C1 segment of cervical spinal cord (tissue), 14 donors: ENCODE measurements at regions not wholly inside any gene's neighbourhood (a gene's known extent, or its start where the extent isn't known, plus 50 kb on each side); places are given as distances from the start of the nearest gene placed in this dataset.
A peak's percentile ranks its signal among the peaks of the same experiment; 100 is the strongest.

Source experiments
- DNase-seq, 14 donors: peaks; one replicate each; lab custom pipeline; 2025; lab: John Stamatoyannopoulos, UW

DNA sequence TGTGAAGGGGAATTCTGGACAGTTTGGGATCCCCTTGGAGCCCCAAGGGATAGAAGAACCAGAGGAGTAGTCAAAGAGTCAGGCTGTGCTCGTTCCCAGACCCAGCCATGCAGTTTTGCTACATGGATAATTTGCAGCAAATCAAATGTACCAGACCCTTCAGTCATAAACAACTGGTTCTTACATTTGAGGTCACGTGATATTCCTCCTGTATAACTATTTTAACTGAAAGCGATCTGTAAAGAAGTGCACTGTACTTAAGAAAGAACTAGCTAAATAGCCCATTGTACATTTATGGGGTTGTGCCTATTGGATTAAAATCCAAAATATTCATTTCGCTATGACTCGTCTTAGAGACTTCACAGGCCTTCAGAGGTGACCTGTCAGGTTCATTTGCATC, 550.2 kb upstream of the TENM3 start:
- DNase-seq = no peak

DNA sequence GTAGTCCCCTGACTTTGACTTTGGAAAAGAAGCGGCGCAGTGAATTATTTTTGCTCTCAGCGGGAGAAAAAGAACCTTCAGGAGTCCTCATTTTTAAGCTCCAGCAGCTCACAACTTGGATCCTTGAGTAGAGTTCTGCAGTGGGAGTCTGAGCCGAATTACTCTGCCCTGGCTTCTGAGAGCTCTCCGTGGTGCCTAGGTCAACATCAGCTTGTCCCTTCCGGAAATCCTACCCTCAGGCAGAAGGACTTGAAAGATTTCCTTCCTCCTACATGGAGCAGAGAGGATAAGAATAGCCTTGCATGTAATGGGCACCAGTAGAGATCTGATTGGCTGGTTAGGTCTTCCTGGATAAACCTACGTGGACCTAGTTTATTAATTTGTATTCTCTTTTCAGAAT, 549.7 kb upstream of the TENM3 start:
- DNase-seq = no peak

DNA sequence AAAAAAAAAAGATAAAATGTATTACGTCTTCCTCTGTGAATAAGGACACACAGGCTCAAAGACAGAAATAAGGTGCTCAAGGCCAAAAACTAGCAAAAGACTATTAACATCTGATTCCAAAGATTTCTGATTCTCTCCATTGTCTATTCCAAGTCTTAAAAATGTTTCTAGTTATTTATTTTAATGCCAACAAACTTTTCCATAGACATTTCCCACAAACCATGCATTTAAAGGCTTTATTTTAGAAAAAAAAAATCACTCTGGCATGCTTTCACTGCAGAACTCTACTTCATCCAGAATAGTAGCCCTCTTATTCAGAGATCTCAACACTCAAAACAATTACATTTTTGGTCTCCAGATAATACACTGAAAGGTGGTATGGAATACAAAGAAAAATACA, 545.0 kb upstream of the TENM3 start:
- no peak for DNase-seq

DNA sequence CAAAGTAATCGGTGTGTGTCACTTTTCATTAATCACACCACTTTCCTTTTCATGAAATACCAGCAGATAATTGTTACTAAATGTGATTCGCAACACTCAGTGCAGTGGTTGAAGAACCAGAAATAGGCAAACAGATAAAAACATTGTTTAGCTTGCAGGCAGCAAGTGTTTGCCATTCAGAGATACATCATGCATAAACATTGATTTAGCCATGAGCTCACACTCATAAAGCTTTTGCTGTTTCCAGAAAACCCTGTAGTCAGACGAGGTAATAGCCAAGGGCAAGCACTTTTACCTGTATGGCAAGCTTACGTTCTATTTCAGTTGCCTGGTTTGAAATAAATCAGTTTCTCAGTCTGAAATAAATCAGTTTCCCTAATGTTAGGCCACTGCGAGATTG, 542.0 kb upstream of the TENM3 start:
- DNase-seq = no peak

DNA sequence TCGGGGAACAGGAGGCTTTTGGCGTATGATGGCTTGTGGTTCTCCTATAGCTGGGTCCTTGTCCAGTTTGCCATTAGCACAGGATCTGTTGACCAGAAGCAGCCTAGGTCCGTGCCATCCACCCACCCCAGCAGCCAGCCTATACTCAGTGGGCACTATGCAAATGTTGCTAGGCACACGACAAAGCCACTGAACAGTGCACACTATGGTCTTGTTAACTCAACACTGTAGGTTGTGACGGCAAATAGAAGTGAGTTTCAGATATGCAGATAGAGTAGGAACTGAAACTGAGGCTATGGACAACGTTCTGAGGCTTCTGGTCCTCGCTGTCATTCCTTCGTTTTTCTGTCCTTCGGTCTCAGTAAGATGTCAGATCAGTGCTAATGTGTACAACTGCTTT, 541.3 kb upstream of the TENM3 start:
- no peak for DNase-seq

DNA sequence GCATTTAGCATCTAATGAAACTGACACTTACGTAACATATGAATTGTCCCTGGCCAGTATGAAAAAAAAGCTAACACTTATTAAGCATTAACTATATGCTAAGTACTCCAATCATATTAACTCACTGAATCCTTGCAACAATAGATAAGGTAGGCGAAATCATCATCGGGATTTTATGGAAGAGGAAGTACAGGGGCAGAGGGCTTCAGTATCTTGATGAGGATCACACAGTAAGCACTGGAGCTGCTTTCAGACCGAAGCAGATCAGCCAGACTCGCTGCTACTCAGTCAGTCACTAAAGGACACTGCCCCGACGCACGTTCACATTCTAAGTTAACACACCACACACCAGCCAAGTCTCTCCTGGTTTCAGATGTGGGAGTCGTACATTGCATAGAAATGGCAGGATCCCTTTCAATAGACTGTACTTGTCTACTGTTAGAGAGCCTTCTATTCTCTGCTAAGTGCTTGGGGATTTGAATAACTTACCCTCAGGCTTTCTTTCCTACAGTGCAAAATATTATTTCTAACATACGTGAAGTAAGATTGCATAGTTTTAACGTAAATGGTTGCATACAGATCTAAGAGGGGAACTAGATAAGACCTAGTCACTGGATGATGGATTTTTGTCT, 540.2 kb upstream of the TENM3 start:
- no peak for DNase-seq

DNA sequence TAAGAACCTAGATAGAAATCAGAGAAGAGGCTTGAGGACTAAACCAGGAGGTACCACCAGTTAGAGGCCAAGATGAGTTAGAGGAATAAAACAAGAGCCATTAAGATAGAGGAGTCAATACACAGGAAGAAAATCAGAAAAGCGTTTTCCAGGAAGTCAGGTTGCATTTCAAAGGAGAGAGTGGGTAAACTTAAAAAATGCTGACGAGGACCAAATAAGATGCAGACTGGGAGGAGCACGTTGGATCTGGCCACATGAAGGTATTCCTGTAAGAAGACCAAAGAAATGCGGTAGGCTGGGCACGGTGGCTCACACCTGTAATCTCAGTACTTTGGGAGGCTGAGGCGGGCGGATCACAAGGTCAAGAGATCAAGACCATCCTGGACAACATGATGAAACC, 533.1 kb upstream of the TENM3 start:
- no peak for DNase-seq

DNA sequence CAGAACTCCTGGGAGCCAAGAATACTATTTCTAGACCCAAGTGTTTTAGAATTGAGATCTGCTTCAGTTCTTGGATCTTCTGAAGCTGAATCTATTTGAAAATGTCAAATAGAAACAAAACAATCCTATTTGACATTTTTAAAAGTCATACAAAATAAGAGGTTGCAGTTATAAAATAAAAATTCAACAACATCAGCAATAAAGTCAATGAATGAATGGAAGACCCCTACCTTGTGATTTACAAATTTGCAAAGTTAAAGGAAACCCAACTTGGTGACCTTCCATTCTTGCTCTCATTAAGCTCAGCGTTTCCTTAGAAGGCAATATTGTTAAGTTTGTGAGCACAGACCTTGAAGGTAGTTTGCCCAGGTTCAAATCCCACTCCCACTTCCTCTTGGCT, 531.8 kb upstream of the TENM3 start:
- no peak for DNase-seq

DNA sequence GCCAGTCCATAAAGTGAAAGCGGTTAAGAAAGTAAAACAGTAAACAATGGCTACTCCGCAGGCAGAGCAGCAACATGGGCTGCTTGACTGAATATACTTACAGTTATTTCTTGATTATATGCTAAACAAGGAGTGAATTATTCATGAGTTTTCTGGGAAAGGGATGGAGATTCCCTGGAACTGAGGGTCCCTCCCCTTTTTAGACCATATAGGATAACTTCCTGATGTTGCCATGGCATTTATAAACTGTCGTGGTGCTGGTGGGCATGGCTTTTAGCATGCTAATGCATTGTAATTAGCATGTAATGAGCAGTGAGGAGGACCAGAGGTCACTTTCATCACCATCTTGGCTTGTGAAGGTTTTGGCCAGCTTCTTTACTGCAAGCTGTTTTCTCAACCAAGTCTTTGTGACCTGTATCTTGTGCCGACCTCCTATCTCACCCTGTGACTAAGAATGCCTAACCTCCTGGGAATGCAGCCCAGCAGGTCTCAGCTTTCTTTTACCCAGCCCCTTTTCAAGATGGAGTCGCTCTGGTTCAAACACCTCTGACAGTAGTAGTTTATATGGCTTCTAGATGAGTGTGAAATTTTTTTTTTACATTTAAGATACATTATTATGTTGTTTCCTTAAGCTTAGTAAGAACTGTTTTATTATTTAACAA, 514.8 kb upstream of the TENM3 start:
- DNase-seq = no peak

DNA sequence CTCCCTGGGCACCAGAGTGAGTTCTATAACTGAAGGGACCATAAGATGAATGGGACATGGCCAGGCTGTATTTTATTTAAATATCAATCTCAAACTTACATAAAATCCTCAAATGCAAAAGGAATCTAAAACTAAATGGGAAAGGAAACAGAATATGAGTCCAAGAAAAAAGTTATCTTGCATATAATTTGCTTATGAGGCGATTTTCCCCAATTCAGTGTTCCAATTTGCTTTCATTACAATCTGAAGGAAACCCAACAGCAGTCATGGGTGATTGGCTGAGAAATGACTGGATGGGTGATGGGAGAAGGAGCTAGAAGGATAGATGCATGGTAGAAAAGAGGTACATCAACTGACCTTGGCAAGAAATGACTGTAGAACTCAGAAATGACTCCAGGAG, 511.3 kb upstream of the TENM3 start:
- no peak for DNase-seq

DNA sequence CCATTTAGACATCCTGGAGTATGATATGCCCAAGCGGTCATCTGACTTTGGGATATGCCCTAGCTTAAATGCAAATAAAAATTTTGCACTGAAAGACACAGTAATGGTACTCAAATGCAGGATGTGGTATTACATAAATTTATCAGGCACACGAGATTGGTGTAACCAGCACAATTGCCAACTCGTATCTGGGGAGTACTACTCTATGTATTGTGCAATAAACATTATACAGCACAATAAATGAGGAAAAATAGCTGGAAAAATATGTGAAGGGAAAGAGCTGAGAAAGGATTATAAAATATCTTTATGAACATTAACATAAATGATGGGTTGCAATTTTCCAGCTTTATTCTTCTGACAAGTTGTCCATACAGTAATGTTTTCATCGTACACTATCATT, 505.5 kb upstream of the TENM3 start:
- DNase-seq = no peak

DNA sequence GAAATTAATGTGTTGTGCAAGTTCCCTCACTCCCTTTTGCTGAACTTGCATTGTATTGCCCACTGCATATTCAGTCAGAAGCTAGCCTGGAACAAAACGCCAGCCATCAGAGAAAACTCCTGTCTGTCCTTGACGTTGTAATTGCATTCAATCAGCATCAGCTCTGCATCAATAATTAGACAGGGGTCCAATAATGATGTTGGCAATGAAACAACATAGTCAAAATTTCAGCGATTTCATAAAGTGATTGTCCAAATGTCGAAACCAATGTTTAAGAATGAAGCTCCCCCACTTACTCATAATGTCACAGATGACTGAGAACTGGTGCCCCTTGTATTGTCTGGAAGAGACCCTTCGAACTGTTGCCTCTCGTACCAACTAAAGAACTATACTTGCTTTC, 504.2 kb upstream of the TENM3 start:
- DNase-seq = no peak

DNA sequence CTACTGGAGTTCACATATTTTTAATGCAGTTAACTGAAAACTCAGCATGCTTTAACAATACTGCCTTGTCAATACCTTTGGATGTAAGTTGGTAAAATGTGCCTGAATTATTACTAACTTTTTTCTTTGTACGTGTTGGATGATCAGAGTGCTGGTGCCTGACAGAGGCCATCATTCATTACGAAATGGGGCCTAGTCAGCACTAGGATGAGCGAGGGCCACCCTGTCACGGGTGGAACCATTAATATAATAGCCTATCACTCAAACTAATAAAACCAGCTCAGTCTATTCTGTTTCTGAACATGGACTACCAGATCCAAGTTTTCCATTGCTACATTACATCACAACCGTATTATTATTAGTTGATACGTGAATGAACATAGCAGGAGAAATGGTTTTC, 501.7 kb upstream of the TENM3 start:
- DNase-seq = no peak

DNA sequence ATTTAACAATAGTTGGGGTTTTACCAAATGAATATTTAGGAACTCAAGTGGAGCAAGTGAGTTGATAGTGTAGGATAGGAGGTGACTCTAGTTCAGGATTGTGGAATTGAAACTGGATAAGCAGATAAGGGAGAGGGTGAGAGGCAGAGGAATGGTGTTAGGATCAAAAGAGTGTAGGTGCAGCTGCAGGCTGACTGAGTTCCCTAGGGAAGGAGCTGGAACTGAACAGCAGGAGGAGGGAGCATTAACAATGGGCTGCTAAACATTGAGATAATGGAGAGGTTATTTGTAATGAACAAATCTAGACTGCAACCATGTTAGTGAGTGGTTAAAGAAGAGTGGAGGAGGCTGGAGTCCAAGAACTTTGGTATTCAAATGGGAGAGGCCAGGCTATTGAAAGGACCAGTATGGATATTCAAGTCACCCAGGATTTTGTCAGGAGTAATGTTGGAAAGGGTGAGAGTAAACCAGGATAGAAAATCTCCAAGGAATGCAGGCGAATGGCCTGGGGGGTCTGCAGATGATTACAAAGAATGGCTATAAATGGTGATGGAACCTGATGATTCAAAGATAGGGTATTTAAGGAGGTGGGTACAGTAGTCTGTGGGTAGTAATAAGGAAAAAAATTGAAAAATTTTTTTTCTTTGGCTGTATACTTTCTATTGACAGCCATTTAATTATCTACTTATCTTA, 497.1 kb upstream of the TENM3 start:
- no peak for DNase-seq

DNA sequence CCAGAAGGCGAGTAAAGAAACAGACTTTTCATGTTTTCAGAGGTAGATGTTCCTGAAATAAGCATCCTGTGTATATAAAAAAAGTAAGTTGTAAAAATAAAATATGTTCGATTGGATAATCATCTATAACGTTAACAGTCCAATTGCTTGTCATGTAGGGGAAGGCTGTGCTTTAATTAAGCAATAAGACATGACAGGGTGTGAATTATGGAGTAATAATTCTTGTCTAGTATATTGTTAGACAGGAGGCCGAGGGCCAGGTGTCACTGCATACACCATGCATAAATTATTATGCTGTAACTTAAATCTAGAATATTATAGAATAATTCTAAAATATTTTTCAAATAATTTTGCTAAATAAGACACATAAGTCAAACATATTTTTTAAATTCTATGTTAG, 494.6 kb upstream of the TENM3 start:
- no peak for DNase-seq

DNA sequence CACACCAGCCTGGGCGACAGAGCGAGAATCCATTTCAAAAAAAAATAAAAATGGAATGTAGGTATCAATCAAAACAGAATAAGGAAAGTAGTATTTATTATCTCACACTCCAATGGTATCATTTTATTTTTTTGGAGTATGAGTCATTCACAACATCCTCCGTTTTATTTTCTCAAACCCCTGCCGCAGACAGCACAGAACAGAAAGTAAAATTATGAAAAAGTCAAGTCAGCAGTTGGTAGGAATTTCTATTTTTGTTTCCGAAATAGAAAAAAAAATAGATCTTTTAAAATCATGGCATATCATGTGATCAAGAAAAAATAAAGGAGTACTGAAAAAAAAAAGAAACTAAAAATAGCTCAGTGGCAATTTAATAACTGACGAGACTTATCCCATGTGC, 490.7 kb upstream of the TENM3 start:
- no peak for DNase-seq

DNA sequence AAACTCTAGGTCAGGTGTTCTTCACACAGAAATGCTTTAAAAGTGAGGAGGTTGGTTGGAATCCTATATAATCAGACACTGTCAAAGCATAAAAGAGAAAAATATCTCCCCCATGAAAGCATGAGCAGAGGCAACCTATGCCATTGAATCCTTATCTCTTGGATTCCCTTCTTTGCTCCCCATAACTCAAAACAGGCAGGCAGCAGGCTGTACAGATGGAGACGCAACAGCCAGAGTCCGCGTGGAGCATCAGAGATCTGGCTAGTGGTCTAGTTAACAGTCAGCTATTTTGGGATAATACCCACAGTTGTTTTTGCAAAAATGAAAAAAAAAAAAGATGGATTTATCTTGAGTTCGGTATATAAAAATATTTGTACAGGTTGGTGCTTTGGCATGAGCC, 490.0 kb upstream of the TENM3 start:
- DNase-seq = no peak

DNA sequence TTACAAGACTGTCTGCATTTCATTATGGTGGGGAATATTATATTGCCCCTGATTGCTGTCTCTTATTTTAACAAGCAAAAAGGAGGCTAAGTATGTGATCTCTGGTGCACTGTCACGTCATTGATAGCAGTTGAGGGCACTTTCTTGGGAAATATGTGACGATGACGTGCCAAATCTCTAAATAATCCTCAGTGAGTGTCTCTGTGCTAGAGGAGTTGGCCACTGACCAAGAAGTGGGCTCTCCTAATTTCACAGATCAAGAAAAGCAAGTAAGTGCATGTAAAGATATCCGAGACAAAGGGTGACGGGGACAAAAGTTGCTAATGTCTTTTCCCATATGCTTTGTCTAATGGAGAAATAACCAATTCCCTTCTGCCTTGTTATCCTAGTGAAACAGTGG, 487.4 kb upstream of the TENM3 start:
- no peak for DNase-seq

DNA sequence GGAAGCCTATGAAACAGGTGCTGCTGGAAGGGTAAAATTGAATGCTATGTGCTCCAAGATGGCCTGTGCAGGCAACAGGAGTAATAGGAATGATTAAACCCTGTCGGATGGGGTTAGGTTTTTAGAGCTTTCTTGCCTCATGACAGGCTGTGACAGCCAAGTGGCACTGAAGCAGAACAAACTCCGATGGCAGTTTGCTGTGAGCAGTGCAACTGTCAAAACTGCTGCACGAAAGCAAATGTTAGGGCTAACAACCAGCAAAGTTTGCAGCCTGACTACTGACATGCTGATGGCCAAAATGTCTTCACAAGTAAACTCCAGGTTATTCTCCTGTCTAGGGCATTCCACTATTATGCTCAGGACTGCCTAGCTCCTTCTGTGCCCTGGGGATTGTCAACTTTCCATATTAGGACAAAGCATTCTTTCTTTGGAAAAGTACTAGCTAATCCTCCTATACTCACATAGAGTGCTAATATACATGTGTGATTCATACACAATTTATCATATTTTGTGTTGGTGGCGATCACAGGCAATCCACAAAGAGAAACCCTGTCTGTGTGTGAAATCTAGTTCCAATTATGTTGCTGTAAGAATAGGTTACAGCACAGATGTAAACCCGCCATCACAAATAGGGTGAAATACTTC, 486.6 kb upstream of the TENM3 start:
- peak in 2 of 14 donors; percentile 3 to 12 for DNase-seq

DNA sequence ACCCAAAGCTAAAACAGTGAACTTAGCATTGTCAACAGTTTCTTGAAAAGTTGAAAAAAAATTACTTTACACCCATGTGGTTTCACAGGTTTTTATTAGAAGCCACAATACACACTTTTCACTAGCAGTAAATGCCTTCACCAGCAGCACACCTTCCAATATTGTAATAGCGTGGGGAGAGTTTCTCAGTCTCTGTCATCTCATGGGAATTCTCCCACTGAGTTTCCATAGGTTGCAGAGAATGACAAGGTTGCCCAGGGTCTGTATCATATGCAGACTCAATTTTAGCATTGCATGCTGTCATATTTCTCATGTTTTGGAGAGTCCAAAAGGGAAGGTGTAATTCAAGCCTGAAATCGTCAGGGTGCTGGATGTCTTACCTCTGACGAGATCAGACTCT, 486.1 kb upstream of the TENM3 start:
- no peak for DNase-seq

DNA sequence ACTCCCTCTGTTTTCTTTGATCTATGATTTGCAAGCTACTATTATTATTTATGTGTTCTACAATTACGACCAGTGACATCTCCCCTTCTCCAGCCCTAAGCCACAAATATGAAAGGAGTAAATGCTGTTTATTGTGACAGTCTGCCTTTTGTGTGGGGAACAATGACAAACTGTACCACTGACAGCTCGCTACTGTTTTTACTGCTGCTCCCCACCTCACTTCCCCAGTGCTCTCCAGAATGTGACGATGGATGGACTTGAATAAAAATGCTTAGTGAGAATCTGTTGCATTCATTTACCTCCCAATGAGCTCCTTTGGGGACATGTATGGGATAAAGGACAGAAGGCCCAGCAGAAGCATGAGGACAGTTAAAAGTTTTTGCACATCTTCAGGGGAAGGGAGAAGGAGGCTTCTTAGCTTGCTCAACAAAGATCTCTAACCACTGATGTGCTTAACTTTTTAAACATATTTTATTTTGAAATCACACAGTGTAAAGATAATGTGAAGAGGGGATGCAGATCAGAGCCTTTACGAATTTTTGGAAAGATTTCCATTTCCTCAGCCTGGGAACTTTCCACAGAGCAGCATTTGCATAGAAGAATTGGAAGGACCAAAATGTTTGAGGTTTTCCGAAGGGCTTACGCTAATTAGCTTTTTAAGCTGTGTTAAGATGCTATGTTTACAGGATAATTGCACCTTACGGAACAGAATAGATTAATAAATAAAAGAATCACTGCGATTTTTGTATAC, 485.1 kb upstream of the TENM3 start:
- peak in 2 of 14 donors; percentile 2 to 3 for DNase-seq

DNA sequence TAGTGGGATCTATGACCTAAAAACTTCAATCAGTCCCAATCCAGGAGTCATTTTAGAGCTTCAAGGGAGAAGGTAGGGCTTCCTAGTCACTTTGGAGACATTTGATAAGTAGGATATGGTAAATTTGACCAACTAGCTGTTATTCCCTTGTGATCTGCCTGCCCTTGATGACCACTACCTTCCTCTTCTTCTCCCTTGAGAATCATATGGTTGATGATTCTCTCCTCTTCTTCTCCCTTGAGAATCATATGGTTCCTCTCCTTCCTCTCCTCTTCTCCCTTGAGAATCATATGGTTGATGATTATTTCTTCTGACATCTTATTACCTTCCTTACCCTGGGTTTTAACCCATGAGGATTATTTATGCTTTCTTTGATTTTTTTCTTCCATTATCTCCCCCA, 482.6 kb upstream of the TENM3 start:
- DNase-seq = no peak
